DMS 273 (cell line): ENCODE measurements at regions not wholly inside any gene's neighbourhood (a gene's known extent, or its start where the extent isn't known, plus 50 kb on each side); places are given as distances from the start of the nearest gene placed in this dataset.

Experiments
- DNase-seq: peaks from one replicate; lab custom pipeline; 2025; ENCODE audit not compliant: unreplicated experiment; lab: John Stamatoyannopoulos, UW

DNA sequence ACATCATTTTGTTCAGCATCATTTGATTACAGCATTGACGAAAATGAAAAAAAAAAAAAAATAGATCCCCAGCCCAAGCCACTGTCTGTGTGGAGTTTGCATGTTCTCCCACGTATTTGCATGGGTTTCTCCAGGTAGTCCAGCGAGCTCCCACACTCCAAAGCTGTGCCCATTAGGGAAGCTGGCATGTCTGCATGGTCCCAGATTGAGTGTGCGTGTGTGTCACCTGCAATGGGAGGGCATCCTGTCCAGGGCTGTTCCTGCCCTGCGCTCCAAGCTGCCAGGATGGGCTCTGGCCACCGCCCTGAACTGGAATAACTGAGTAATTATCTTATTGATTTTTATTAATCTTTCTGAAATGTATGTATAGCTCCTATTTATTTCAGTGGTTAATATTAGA is 88.6 kb downstream of the KLF12 start:
- DNase-seq = no peak

DNA sequence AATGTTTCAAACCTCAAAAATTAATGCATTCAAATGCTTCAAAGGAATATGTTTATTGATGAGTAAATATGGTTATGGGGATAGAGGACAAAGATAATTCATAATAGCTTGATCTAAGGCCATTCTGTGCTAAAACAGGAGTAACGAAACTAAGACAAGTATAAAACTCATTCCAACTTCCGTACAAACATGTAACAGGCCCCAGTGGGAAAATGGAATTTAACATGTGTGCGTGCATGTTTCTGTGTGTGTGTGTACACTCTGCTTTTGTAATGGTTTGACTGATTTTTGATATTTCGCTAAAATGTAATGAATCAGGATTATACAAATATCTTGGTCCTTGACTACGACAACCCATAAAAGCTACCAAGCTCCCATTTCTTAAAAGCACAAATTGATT is 91.0 kb downstream of the KLF12 start:
- no peak for DNase-seq

DNA sequence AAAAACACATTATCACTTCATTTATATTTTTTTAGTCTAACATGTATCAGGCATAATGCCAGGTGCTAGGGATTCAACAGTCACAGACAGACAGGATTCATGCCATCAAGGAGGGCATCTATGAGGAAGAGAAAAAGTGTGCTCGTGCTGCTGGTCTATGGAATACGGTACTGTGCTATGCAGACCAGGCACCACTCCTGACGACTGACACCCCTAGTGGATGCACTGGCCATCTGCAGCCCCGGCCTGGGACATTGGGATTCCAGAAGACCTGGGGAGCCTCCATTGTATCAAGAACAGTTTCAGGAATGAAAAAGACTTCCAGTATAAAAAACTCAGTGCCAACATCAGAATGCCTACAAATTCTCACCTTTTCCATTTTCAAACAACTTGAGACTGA is 94.0 kb downstream of the KLF12 start:
- DNase-seq = peak; percentile 66

DNA sequence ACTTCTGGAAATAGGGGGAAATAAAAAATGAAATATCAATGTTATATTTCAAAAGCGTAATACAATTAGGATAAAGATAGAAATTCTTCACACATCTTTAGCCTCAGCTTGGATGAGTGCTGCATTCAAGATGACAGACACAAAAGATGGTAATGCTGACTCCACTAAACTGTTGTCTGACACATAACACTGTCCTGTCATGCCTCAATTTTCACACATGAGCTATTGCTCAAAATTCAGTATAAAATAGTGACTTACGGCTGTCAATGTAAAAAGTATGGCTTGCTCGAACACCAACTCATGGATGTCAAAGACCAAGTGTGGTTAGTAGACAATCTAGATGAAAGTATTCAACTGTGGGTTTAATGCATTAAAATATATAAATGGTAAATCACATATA is 94.5 kb downstream of the KLF12 start:
- no peak for DNase-seq

DNA sequence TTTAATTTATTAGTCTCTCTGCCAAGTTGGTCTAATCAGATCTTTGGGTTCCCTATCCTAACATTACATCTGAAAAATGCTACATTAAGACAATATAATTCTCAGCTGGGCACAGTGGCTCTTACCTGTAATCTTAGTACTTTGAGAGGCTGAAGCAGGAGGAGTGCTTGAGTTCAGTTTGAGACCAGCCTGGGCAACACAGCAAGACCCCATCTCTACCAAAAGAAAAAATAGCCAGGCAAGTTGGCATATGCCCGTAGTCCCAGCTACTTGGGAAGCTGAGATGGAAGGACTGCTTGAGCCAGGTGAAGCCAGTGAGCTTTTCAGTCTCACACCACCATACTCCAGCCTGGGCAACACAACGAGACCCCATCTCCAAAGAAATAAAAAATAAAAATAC is 95.0 kb downstream of the KLF12 start:
- no peak for DNase-seq

DNA sequence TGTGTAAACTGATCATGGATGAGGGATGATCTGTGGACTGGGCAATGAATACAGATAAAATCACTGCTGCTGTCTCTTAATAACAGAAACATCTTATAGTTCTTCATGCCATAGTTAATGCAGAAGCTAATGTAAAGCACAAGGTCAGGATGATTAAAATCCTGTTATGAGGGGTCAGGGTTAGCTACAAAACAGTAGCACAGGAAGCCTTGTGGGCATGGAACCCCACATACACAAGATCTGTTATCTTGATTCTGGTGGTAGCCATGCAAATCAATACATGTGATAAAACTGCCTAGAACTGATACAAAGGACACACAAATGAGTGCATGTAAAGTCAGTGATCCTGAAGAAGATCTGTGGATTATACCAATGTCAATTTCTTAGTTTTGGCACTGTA is 96.4 kb downstream of the KLF12 start:
- DNase-seq = no peak

DNA sequence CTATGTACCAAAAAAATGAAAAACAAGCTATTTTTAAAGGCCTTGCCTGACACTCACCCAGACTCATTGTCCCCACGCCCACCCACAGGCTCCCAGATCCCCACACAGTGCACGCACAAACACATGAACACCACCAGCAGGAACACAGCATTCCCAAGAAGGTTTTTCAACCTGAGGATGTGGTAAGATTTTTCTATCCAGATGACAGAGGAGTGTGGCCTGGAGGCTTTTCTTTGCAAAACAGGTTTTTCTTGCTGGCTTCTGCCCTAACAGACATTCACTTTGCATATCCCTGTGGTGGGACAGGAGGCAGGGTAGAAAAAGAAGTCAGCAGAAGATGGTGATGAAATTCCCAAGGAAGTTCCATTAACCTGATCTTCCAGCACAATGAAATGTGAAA is 97.8 kb downstream of the KLF12 start:
- DNase-seq = no peak

DNA sequence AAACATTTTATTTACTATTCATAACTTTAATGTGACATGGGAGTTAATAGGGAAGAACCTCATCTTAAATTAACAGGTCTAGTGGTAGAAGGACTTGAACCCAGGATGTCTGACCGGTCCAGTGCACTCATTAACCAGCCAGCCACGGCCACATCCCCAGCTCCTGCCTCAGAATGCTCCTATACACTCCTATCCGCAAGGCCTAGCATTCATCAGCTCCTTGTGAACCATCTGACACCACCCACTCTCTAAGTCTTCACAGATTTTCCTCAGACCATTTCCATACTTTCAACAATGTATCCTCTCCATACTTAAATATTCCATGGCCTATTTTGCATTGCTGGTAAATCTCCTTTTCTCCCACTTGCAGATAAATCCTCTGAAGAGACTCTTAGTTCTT is 98.3 kb downstream of the KLF12 start:
- DNase-seq = no peak

DNA sequence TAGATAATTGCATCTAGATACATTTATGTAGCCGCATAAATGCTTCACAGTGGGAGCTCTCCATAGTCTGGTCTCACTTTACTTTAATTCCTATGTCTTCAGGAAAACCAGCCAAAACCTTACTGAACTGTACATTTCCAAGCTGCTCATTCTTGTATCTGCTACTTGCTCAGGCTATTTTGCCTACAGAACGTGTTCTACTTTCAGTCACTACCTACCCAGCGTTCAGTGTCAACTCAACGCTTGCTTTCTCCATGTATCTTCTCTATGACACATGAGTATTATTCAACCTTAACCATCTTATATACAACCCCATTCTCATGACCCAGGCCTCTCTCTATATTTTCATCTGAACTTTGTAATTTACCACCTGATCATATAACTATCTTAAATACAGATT is 101.9 kb downstream of the KLF12 start:
- DNase-seq = no peak

DNA sequence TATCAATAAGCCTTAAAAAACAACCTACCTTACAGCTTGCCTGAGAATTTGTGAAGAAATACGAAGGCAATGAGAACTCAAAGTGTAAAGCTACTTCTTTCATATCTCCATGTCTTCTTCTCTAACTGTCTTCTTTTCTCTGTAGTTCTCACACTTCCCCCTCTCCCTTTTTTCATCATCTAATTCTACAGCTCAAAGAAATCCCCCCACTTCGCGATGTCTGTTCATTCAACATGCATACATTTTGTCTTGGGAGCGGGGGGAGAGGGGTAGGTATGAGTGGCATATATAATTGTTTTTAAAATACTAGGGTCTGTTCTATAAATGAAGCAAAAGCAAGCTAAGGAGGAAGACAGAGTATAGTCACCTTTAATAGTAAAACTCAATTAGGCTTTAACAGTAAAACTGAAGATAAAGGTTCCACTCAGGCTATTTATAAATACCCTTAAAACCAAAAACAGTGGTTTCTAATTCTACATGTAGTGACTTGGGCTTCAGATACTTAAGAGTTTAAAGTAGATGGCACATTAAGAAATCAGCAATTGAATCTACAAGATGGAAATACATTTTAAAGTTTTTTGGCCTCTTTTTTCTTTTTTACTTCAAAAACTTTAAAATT is 106.9 kb downstream of the KLF12 start:
- no peak for DNase-seq

DNA sequence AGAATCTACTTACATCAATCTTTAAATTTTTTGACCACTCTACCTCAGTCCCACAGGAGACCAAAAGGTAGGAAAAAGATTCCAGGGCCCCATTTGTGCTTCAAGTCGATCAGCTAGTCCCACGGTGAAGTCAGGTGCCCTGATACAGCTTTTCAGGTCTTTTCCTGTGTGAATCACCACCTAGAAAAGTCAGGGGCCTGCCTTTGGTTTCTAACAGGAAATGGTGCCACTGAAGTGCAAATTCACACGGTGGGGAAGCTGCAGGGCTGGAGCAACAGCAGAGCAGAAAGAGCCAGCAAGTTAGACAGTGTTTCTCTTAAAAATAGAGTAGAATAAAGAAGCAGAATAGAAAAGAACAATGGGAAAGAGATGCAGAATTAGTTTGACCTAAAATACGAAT is 107.5 kb downstream of the KLF12 start:
- DNase-seq = no peak

DNA sequence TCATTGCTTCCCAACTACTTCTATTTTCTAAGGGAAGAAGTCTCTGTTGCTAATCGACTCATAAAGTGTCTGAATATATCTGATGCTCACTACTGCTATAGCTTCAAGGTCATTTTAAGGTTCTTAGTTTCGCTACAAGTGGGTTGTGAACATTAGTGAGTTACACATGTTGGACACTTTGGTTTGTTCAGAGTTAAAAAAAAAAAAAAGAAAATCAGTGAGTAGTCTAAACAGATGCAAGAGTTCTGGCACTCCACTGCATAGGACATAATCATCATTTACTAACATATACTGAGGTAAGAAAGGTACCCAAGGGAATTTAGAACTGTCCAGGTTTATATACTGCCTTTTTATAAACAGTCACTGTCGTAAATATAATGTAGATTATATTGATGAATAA is 108.8 kb downstream of the KLF12 start:
- no peak for DNase-seq

DNA sequence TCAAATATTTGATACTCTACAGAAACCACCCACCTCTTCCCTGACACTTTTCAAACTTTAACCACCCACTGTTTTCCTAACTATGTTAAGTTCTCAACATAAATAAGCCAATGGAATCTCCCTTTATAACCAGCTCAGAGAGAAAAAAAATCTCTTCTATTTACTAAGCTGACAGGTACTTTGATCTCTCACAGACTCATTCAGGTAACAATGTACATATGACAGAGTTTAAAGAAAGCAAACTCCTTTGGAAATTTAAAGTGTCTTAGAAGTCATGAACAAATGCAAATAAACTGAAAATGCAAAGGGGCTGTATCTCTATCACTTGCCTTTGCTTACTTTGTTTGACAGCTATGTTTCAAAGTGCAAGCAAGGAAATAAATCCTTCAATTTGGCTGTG is 109.3 kb downstream of the KLF12 start:
- DNase-seq = no peak

DNA sequence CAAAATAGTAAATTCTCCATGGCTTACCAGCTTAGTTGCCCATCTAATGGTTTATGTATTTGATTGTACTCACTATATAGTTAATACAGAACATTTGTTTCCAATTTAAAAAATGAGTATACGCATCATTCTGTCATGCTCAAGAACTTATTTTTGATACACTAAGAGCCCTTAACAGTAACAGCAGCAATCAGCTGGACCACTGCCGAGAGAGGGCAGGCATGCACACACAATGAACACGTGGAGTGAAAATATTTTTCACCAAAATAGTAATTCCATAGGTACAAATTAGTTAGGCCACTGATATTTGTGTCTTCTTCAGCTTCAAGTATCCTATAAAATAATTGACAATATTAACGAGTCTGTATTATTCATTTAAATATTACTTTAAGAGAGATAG is 109.9 kb downstream of the KLF12 start:
- no peak for DNase-seq

DNA sequence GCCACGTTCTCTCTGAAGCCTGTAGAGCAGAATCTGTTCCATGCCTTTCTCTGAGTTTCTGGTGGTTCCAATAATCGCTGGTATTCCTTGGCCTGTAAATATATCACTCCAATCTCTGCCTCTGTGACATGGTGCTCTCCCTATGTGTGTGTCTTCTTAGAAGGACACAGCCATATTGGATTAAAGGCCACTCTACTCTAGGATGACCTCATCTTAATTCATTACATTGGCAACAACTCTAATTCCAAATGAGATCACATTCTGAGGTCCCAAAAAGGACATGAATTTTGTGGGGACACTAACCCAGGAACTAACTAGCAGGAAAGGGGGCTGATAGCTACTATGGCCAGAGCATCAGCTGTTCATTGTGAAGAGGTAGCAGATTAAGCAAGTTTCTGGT is 110.7 kb downstream of the KLF12 start:
- no peak for DNase-seq

DNA sequence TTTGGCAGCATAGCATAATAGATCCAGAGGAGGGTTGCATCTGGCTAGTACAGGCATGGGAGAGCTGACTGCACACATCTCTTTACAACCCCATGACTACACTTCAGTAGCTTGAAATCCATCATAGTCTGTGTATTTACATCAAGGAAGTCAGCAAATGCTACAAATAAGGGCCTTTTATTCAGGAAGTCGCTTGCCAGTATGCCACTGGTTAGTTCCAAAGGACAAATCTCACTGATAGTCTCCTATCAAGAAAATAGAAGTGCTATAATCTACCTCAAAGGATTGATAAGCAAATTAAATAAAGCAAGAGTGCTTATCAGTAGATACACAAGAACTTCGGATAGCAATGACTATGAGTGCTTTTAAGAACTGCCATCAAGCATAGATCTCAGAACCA is 112.7 kb downstream of the KLF12 start:
- no peak for DNase-seq

DNA sequence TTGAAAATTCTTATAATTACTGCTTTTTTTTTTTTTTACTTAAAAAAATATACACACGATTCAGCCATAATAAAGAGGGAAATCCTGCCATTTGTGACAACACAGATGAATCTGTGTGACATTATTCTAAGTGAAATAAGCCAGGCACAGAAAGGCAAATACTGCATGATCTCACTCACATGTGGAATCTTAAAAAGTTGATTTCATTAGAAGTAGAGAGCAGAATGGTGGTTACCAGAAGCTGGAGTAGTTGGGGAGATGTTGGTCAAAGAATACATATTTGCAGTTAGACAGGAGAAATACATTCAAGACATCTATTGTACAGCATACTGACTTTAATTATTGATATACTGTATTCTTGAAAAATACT is 116.2 kb downstream of the KLF12 start:
- no peak for DNase-seq

DNA sequence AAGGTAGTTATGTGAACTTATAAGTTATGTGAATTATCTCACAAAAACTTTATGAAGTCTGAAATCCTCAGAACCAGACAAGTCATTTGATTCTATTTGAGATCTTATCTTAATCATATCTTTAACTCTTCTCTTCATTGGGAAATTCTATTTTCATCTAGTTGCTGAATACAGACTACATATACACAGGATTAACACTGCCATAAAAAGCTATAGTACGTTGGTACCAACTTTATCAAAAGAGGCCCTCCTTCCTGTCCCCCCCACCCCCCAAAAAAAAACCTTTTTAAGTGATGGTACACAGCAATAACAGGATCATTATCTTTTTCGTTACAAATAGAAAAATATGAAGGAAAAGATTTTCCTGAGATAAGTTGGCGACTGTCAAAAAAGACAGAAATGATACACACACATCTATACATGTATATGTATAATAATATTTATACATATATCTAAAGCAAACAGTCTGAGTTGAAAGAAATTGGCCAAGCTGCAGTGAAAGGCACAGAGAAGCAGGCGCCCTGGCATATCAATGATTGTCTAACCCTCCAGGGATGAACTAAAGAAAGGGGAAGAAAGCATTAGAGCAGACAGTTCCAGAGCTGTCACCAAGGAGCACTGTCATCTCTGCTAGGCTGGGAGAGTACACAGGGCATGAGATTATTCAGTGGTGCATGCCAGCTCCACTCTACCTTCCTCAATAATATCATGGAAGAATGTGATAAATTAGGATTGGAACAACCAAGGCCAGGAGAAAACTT is 116.7 kb downstream of the KLF12 start:
- no peak for DNase-seq

DNA sequence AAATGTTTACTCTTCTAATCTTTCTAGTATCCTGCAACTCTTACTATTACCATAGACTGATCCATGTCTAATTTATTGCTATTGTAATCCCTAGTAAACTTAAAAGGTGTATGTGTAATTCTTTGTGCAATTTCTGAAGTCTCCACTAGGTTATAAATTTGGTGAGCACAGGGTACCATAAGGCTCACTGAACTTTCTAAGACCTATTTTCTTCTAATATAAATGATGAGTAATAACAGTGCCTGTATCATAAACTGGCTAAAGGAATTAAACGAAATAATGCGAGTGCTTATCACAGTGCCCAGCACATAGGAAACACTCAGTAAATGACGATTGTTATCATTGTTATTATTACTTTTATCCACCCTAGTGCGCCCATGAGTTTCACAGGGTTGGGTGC is 119.1 kb downstream of the KLF12 start:
- peak; percentile 23 for DNase-seq

DNA sequence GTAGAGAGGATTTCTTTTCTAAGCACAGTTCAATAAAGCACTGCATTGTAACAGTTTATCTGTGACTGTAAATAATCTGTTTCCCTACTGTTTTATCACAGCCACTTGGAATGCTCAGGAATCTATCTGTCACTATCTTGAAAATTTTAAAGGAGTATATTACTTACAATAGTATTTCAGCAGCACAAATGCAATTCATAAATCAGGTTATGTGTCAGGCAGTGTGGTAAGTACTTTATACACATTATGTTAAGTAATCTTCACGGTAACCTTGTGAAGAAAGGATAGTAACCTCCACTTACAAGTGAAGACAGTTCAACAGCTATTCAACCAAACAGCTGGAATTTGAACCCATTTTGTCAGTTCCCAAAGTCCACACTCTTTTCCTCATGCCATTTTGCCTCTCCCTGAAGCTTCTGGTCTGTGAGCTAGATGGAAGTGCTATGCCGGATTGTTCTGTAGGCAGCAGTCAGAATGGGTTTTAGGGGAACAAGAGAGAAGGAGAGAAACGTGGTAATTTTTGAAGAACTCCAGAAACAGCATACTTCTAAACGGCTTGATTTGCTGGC is 125.0 kb downstream of the KLF12 start:
- DNase-seq = no peak

DNA sequence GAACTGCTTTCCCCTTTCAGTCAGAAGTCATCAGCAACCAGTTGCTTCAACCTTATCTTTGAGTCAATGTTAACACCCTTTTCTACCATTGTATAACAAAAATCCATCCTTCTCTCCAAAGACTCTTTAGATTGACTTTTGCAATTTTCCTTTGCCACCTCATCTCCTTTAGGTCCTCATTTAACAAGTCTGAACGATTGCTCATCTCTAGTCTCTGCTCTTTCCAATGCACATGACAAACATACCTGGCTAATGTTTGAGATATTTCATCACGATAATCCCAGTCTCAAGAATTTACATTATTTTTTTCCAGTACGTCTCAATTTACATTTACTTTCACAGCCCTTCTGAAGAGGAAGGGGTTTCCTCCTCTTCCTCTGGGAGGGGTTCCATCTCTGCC is 127.5 kb downstream of the KLF12 start:
- DNase-seq = no peak

DNA sequence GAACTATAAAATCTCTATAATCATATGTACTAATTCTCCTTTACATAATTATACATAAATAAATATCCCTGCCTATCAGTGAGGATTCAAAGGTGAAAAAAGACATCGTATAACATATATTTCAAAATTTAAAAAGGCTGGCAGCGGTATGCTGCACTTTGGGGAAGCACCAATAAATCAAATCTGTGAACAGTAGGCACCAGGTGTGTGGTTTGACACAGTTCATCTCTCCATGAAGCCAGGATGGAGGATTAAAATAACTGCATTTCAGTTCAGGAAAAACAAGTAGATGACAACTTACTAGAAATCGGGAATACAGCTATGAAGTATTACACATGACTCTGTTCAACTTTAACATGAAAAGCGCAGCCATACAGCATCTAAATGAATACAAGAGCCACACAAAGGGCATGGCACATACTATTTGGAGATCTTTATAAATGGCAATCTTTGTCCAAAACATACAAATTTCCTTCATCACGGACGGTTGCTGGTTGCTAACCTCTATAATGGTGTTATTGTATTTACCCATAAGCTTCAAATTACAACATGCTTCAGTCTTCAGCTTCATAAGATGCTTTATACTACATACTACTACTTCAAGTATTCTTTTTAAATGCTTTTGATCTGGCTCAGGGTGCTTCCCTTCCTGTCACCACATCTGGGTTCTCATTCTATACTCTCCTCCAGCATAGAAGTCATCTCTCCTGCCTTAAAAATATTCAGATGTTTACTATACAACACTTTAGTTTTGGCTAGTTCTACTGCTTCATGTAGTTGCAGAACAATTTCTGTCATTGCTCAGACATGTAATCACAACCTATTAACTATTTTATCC is 128.7 kb downstream of the KLF12 start:
- no peak for DNase-seq
